ENCODE measurements at regions not wholly inside any gene's neighbourhood (a gene's known extent, or its start where the extent isn't known, plus 50 kb on each side); places are given as distances from the start of the nearest gene placed in this dataset.

GRCh38 chr20:29296256-29297230 lies 1960.9 kb upstream of the DEFB115 start:
- intact Hi-C loops (cut with DNase I; ENCODE audit: low total_unique reads) = no loop called here
- no peak for DNase-seq
- H3K9me3 ChIP-seq = peaks cover 0 to 7% of the 10 kb centered on the region in 2 donors

GRCh38 chr20:29297411-29298270 lies 1959.8 kb upstream of the DEFB115 start:
- intact Hi-C loops (cut with DNase I; ENCODE audit: low total_unique reads) = no loop called here
- Histone ChIP-seq H3K4me1 (no peaks in the 10 kb centered on the region), H3K9me3 (peaks cover 0 to 7% of the 10 kb centered on the region in 2 donors), H3K36me3 (no peaks in the 10 kb centered on the region), H3K27me3 (no peaks in the 10 kb centered on the region), H3K4me3 (no peak overlapping the region), H3K27ac (no peak overlapping the region)
- DNase-seq = no peak
- TF ChIP-seq, protein P1, sequence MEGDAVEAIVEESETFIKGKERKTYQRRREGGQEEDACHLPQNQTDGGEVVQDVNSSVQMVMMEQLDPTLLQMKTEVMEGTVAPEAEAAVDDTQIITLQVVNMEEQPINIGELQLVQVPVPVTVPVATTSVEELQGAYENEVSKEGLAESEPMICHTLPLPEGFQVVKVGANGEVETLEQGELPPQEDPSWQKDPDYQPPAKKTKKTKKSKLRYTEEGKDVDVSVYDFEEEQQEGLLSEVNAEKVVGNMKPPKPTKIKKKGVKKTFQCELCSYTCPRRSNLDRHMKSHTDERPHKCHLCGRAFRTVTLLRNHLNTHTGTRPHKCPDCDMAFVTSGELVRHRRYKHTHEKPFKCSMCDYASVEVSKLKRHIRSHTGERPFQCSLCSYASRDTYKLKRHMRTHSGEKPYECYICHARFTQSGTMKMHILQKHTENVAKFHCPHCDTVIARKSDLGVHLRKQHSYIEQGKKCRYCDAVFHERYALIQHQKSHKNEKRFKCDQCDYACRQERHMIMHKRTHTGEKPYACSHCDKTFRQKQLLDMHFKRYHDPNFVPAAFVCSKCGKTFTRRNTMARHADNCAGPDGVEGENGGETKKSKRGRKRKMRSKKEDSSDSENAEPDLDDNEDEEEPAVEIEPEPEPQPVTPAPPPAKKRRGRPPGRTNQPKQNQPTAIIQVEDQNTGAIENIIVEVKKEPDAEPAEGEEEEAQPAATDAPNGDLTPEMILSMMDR (IDR thresholded peaks at IDR 0.05) = no peak
- TF ChIP-seq POLR2A (IDR thresholded peaks at IDR 0.05) = no peak

More at GRCh38 chr20:29296256-29297230, 1960.9 kb upstream of the DEFB115 start:
- no peak overlapping the region for H3K27ac ChIP-seq
- no peaks in the 10 kb centered on the region for H3K27me3 ChIP-seq
- H3K4me3 ChIP-seq = no peak overlapping the region
- TF ChIP-seq, protein P1 (IDR thresholded peaks at IDR 0.05) = no peak
- TF ChIP-seq POLR2A (IDR thresholded peaks at IDR 0.05) = no peak
- H3K4me1 ChIP-seq = no peaks in the 10 kb centered on the region
- H3K36me3 ChIP-seq = no peaks in the 10 kb centered on the region

- peaks cover 0 to 7% of the 10 kb centered on the region in 2 donors for H3K9me3 ChIP-seq
- no peak overlapping the region for H3K4me3 ChIP-seq
Observed at GRCh38 chr20:29298271-29298590, 1959.2 kb upstream of the DEFB115 start.

DNA sequence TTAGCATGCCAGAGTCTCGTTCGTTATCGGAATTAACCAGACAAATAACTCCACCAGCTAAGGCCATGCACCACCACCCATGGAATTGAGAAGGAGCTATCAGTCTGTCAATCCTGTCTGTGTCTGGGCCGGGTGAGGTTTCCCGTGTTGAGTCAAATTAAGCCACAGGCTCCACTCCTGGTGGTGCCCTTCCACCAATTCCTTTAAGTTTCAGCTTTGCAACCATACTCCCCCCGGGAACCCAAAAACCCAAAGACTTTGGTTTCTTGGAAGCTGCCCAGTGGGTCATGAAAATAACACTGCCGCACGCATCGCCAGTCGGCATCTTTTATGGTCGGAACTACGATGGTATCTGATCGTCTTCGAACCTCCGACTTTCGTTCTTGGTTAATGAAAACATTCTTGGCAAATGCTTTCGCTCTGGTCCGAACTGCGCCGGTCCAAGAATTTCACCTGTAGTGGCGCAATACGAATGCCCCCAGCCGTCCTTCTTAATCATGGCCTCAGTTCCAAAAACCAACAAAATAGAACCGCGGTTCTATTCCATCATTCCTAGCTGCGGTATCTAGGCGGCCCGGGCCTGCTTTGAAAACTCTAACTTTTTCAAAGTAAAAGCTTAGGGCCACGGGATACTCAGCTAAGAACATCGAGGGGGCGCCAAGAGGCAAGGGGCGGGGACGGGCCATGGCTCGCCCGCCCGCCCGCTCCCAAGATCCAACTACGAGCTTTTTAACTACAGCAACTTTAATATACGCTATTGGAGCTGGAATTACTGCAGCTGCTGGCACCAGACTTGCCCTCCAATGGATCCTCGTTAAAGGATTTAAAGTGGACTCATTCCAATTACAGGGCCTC lies 1958.5 kb upstream of the DEFB115 start:
- no peak for DNase-seq
- Histone ChIP-seq H3K4me1 (no peaks in the 10 kb centered on the region), H3K27ac (no peak overlapping the region), H3K9me3 (peaks cover 0 to 7% of the 10 kb centered on the region in 2 donors), H3K36me3 (no peaks in the 10 kb centered on the region), H3K27me3 (no peaks in the 10 kb centered on the region), H3K4me3 (no peak overlapping the region)
- intact Hi-C loops (cut with DNase I; ENCODE audit: low total_unique reads) = no loop called here
- TF ChIP-seq, protein P1 (IDR thresholded peaks at IDR 0.05) = no peak
- no peak for TF ChIP-seq POLR2A (IDR thresholded peaks at IDR 0.05)

More at GRCh38 chr20:29298271-29298590, 1959.2 kb upstream of the DEFB115 start:
- Histone ChIP-seq H3K27me3 (no peaks in the 10 kb centered on the region), H3K27ac (no peak overlapping the region), H3K36me3 (no peaks in the 10 kb centered on the region), H3K4me1 (no peaks in the 10 kb centered on the region)
- no peak for DNase-seq
- intact Hi-C loops (cut with DNase I; ENCODE audit: low total_unique reads) = no loop called here
- TF ChIP-seq, protein P1 (IDR thresholded peaks at IDR 0.05) = no peak
- TF ChIP-seq POLR2A (IDR thresholded peaks at IDR 0.05) = no peak

All from uterus (tissue), 3 donors.